ENCODE measurements at regions not wholly inside any gene's neighbourhood (a gene's known extent, or its start where the extent isn't known, plus 50 kb on each side); places are given as distances from the start of the nearest gene placed in this dataset.

GRCh38 chr12:127428420-127428819 is 838.5 kb upstream of the TMEM132C start:
- DNase-seq, result no peak
- no peaks in the 10 kb centered on the region for H3K36me3 ChIP-seq (ENCODE audit: control insufficient read depth, insufficient read depth, low read length)
- H3K4me3 ChIP-seq (ENCODE audit: insufficient read depth, low read depth, low read length, poor library complexity, severe bottlenecking), result no peak overlapping the region
- no peak overlapping the region for H3K27ac ChIP-seq (ENCODE audit: insufficient read depth, low read length, poor library complexity, severe bottlenecking)
- no peaks in the 10 kb centered on the region for H3K9me3 ChIP-seq (ENCODE audit: control insufficient read depth, low read length)
- no peaks in the 10 kb centered on the region for H3K27me3 ChIP-seq (replicated peaks; ENCODE audit: control insufficient read depth, insufficient read depth, low read length, poor library complexity, severe bottlenecking)
- H3K4me1 ChIP-seq (ENCODE audit: control insufficient read depth, insufficient read depth, low read length, poor library complexity, severe bottlenecking), result no peaks in the 10 kb centered on the region

- no peaks in the 10 kb centered on the region for H3K4me1 ChIP-seq (ENCODE audit: control insufficient read depth, insufficient read depth, low read length, poor library complexity, severe bottlenecking)
- no peaks in the 10 kb centered on the region for H3K27me3 ChIP-seq (replicated peaks; ENCODE audit: control insufficient read depth, insufficient read depth, low read length, poor library complexity, severe bottlenecking)
- no peak overlapping the region for H3K27ac ChIP-seq (ENCODE audit: insufficient read depth, low read length, poor library complexity, severe bottlenecking)
- H3K9me3 ChIP-seq (ENCODE audit: control insufficient read depth, low read length), result no peaks in the 10 kb centered on the region
- DNase-seq, result no peak
- no peaks in the 10 kb centered on the region for H3K36me3 ChIP-seq (ENCODE audit: control insufficient read depth, insufficient read depth, low read length)
- H3K4me3 ChIP-seq (ENCODE audit: insufficient read depth, low read depth, low read length, poor library complexity, severe bottlenecking), result no peak overlapping the region
Observed at GRCh38 chr12:127429551-127430285, 837.3 kb upstream of the TMEM132C start.

- Histone ChIP-seq H3K4me1 (ENCODE audit: control insufficient read depth, insufficient read depth, low read length, poor library complexity, severe bottlenecking) (no peaks in the 10 kb centered on the region), H3K27me3 (replicated peaks; ENCODE audit: control insufficient read depth, insufficient read depth, low read length, poor library complexity, severe bottlenecking) (no peaks in the 10 kb centered on the region), H3K36me3 (ENCODE audit: control insufficient read depth, insufficient read depth, low read length) (no peaks in the 10 kb centered on the region), H3K27ac (ENCODE audit: insufficient read depth, low read length, poor library complexity, severe bottlenecking) (no peak overlapping the region), H3K4me3 (ENCODE audit: insufficient read depth, low read depth, low read length, poor library complexity, severe bottlenecking) (no peak overlapping the region), H3K9me3 (ENCODE audit: control insufficient read depth, low read length) (no peaks in the 10 kb centered on the region)
- DNase-seq, result no peak
Observed at GRCh38 chr12:127430401-127430800, 836.6 kb upstream of the TMEM132C start.

GRCh38 chr12:127431177-127431576 is 835.8 kb upstream of the TMEM132C start:
- no peak overlapping the region for H3K27ac ChIP-seq (ENCODE audit: insufficient read depth, low read length, poor library complexity, severe bottlenecking)
- H3K4me1 ChIP-seq (ENCODE audit: control insufficient read depth, insufficient read depth, low read length, poor library complexity, severe bottlenecking), result no peaks in the 10 kb centered on the region
- no peak for DNase-seq
- H3K9me3 ChIP-seq (ENCODE audit: control insufficient read depth, low read length), result no peaks in the 10 kb centered on the region
- no peak overlapping the region for H3K4me3 ChIP-seq (ENCODE audit: insufficient read depth, low read depth, low read length, poor library complexity, severe bottlenecking)
- H3K36me3 ChIP-seq (ENCODE audit: control insufficient read depth, insufficient read depth, low read length), result no peaks in the 10 kb centered on the region
- H3K27me3 ChIP-seq (replicated peaks; ENCODE audit: control insufficient read depth, insufficient read depth, low read length, poor library complexity, severe bottlenecking), result no peaks in the 10 kb centered on the region

GRCh38 chr12:127431594-127431993 is 835.4 kb upstream of the TMEM132C start:
- DNase-seq, result no peak
- Histone ChIP-seq H3K4me3 (ENCODE audit: insufficient read depth, low read depth, low read length, poor library complexity, severe bottlenecking) (no peak overlapping the region), H3K4me1 (ENCODE audit: control insufficient read depth, insufficient read depth, low read length, poor library complexity, severe bottlenecking) (no peaks in the 10 kb centered on the region), H3K27ac (ENCODE audit: insufficient read depth, low read length, poor library complexity, severe bottlenecking) (no peak overlapping the region), H3K36me3 (ENCODE audit: control insufficient read depth, insufficient read depth, low read length) (no peaks in the 10 kb centered on the region), H3K9me3 (ENCODE audit: control insufficient read depth, low read length) (no peaks in the 10 kb centered on the region), H3K27me3 (replicated peaks; ENCODE audit: control insufficient read depth, insufficient read depth, low read length, poor library complexity, severe bottlenecking) (no peaks in the 10 kb centered on the region)

- peaks cover 4% of the 10 kb centered on the region for H3K9me3 ChIP-seq (ENCODE audit: control insufficient read depth, low read length)
- H3K36me3 ChIP-seq (ENCODE audit: control insufficient read depth, insufficient read depth, low read length), result no peaks in the 10 kb centered on the region
- H3K4me1 ChIP-seq (ENCODE audit: control insufficient read depth, insufficient read depth, low read length, poor library complexity, severe bottlenecking), result no peaks in the 10 kb centered on the region
- no peaks in the 10 kb centered on the region for H3K27me3 ChIP-seq (replicated peaks; ENCODE audit: control insufficient read depth, insufficient read depth, low read length, poor library complexity, severe bottlenecking)
- no peak for DNase-seq
- H3K27ac ChIP-seq (ENCODE audit: insufficient read depth, low read length, poor library complexity, severe bottlenecking), result no peak overlapping the region
- no peak overlapping the region for H3K4me3 ChIP-seq (ENCODE audit: insufficient read depth, low read depth, low read length, poor library complexity, severe bottlenecking)
Observed at GRCh38 chr12:127435439-127435838, 831.5 kb upstream of the TMEM132C start.

- no peak overlapping the region for H3K4me3 ChIP-seq (ENCODE audit: insufficient read depth, low read depth, low read length, poor library complexity, severe bottlenecking)
- H3K27ac ChIP-seq (ENCODE audit: insufficient read depth, low read length, poor library complexity, severe bottlenecking), result no peak overlapping the region
- no peak for DNase-seq
- no peaks in the 10 kb centered on the region for H3K4me1 ChIP-seq (ENCODE audit: control insufficient read depth, insufficient read depth, low read length, poor library complexity, severe bottlenecking)
- no peaks in the 10 kb centered on the region for H3K36me3 ChIP-seq (ENCODE audit: control insufficient read depth, insufficient read depth, low read length)
- peaks cover 4% of the 10 kb centered on the region for H3K9me3 ChIP-seq (ENCODE audit: control insufficient read depth, low read length)
- H3K27me3 ChIP-seq (replicated peaks; ENCODE audit: control insufficient read depth, insufficient read depth, low read length, poor library complexity, severe bottlenecking), result no peaks in the 10 kb centered on the region
Observed at GRCh38 chr12:127438512-127439244, 828.3 kb upstream of the TMEM132C start.

- no peak overlapping the region for H3K4me3 ChIP-seq (ENCODE audit: insufficient read depth, low read depth, low read length, poor library complexity, severe bottlenecking)
- H3K4me1 ChIP-seq (ENCODE audit: control insufficient read depth, insufficient read depth, low read length, poor library complexity, severe bottlenecking), result no peaks in the 10 kb centered on the region
- no peaks in the 10 kb centered on the region for H3K9me3 ChIP-seq (ENCODE audit: control insufficient read depth, low read length)
- no peaks in the 10 kb centered on the region for H3K36me3 ChIP-seq (ENCODE audit: control insufficient read depth, insufficient read depth, low read length)
- H3K27ac ChIP-seq (ENCODE audit: insufficient read depth, low read length, poor library complexity, severe bottlenecking), result no peak overlapping the region
- DNase-seq, result no peak
- H3K27me3 ChIP-seq (replicated peaks; ENCODE audit: control insufficient read depth, insufficient read depth, low read length, poor library complexity, severe bottlenecking), result no peaks in the 10 kb centered on the region
Observed at GRCh38 chr12:127445581-127446139, 821.3 kb upstream of the TMEM132C start.

GRCh38 chr12:127448906-127449305 is 818.1 kb upstream of the TMEM132C start:
- H3K27ac ChIP-seq (ENCODE audit: insufficient read depth, low read length, poor library complexity, severe bottlenecking), result no peak overlapping the region
- no peaks in the 10 kb centered on the region for H3K36me3 ChIP-seq (ENCODE audit: control insufficient read depth, insufficient read depth, low read length)
- no peaks in the 10 kb centered on the region for H3K9me3 ChIP-seq (ENCODE audit: control insufficient read depth, low read length)
- H3K27me3 ChIP-seq (replicated peaks; ENCODE audit: control insufficient read depth, insufficient read depth, low read length, poor library complexity, severe bottlenecking), result no peaks in the 10 kb centered on the region
- H3K4me3 ChIP-seq (ENCODE audit: insufficient read depth, low read depth, low read length, poor library complexity, severe bottlenecking), result no peak overlapping the region
- H3K4me1 ChIP-seq (ENCODE audit: control insufficient read depth, insufficient read depth, low read length, poor library complexity, severe bottlenecking), result no peaks in the 10 kb centered on the region
- DNase-seq, result no peak

- Histone ChIP-seq H3K4me1 (ENCODE audit: control insufficient read depth, insufficient read depth, low read length, poor library complexity, severe bottlenecking) (no peaks in the 10 kb centered on the region), H3K27ac (ENCODE audit: insufficient read depth, low read length, poor library complexity, severe bottlenecking) (no peak overlapping the region), H3K36me3 (ENCODE audit: control insufficient read depth, insufficient read depth, low read length) (no peaks in the 10 kb centered on the region), H3K9me3 (ENCODE audit: control insufficient read depth, low read length) (no peaks in the 10 kb centered on the region), H3K4me3 (ENCODE audit: insufficient read depth, low read depth, low read length, poor library complexity, severe bottlenecking) (no peak overlapping the region), H3K27me3 (replicated peaks; ENCODE audit: control insufficient read depth, insufficient read depth, low read length, poor library complexity, severe bottlenecking) (no peaks in the 10 kb centered on the region)
- no peak for DNase-seq
Observed at GRCh38 chr12:127450826-127451225, 816.1 kb upstream of the TMEM132C start.

All from effector memory CD4-positive, alpha-beta T cell (primary cell).